H1 (cell line): ENCODE measurements at regions not wholly inside any gene's neighbourhood (a gene's known extent, or its start where the extent isn't known, plus 50 kb on each side); places are given as distances from the start of the nearest gene placed in this dataset.

ENCODE experiments used
- JUND ChIP-seq: IDR thresholded peaks from 2 replicates; pipeline ENCODE4 v1.6.1; 2011; ENCODE audit warnings: mild to moderate bottlenecking, improper control_type of control experiment, low read length
- RBBP5 ChIP-seq: IDR thresholded peaks from 2 replicates; pipeline ENCODE4 v1.7.1; 2012; ENCODE audit warnings: low read depth, mild to moderate bottlenecking, inconsistent platforms, low read length, moderate library complexity, borderline replicate concordance
- TEAD4 ChIP-seq: IDR thresholded peaks from 2 replicates; pipeline ENCODE4 v1.6.1; 2012; ENCODE audit warnings: low read depth, low read length, inconsistent platforms, mixed read lengths
- TF ChIP-seq, protein P1 (sequence below), 3 experiments: IDR thresholded peaks; 1 replicate in 2 of 3; 2 replicates in 1 of 3; pipeline versions ENCODE4 v1.5.1 to v1.6.1; 2011; ENCODE audit warnings: low read length in 3 of 3, mild to moderate bottlenecking in 3 of 3, inconsistent platforms in 2 of 3, low read depth in 1 of 3, moderate library complexity in 1 of 3; ENCODE audit not compliant: insufficient read depth in 1 of 3; ENCODE audit errors: control extremely low read depth in 1 of 3

- no peak for TF ChIP-seq RBBP5
- no peak for TF ChIP-seq TEAD4
- TF ChIP-seq, protein P1, sequence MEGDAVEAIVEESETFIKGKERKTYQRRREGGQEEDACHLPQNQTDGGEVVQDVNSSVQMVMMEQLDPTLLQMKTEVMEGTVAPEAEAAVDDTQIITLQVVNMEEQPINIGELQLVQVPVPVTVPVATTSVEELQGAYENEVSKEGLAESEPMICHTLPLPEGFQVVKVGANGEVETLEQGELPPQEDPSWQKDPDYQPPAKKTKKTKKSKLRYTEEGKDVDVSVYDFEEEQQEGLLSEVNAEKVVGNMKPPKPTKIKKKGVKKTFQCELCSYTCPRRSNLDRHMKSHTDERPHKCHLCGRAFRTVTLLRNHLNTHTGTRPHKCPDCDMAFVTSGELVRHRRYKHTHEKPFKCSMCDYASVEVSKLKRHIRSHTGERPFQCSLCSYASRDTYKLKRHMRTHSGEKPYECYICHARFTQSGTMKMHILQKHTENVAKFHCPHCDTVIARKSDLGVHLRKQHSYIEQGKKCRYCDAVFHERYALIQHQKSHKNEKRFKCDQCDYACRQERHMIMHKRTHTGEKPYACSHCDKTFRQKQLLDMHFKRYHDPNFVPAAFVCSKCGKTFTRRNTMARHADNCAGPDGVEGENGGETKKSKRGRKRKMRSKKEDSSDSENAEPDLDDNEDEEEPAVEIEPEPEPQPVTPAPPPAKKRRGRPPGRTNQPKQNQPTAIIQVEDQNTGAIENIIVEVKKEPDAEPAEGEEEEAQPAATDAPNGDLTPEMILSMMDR (IDR thresholded peaks at IDR 0.05; ENCODE audit: control extremely low read depth in 1 of 3, insufficient read depth in 1 of 3, low read depth in 1 of 3, low read length in 3 of 3), result no peak
- no peak for TF ChIP-seq JUND
These were observed 126.1 kb upstream of the TMC3 start (continued) for GRCh38 chr15:81500081-81500480.
